IMR-90 (cell line): ENCODE measurements at regions not wholly inside any gene's neighbourhood (a gene's known extent, or its start where the extent isn't known, plus 50 kb on each side); places are given as distances from the start of the nearest gene placed in this dataset.

ENCODE experiments used
- BHLHE40 ChIP-seq: fragments of 150-350 bp; IDR thresholded peaks from 2 replicates; pipeline ENCODE4 v1.6.1; 2016; ENCODE audit warnings: mild to moderate bottlenecking, low read depth, low read length
- CEBPB ChIP-seq: IDR thresholded peaks from 2 replicates; pipeline ENCODE4 v1.6.1; 2012; ENCODE audit warnings: low read depth, low read length, improper control_type of control experiment
- CTCF ChIP-seq: conservative IDR thresholded peaks from 2 replicates; pipeline ENCODE4 v1.5.1; 2012; ENCODE audit warnings: mild to moderate bottlenecking, low read depth, low read length, improper control_type of control experiment
- MAFK ChIP-seq: IDR thresholded peaks from 2 replicates; pipeline ENCODE4 v1.6.1; 2012; ENCODE audit warnings: low read depth, low read length, improper control_type of control experiment
- POLR2A ChIP-seq: IDR thresholded peaks from 2 replicates; pipeline ENCODE4 v1.6.1; 2012; ENCODE audit warnings: mild to moderate bottlenecking, low read depth, low read length
- RAD21 ChIP-seq: IDR thresholded peaks from 2 replicates; pipeline ENCODE4 v1.6.1; 2012; ENCODE audit warnings: low read length, improper control_type of control experiment
- RFX5 ChIP-seq: IDR thresholded peaks from 2 replicates; pipeline ENCODE4 v1.8.0; 2012; ENCODE audit warnings: low read depth, mild to moderate bottlenecking, low read length, moderate library complexity
- SMC3 ChIP-seq: fragments of 150-350 bp; IDR thresholded peaks from 2 replicates; pipeline ENCODE4 v1.6.1; 2016; ENCODE audit warnings: low read depth, mild to moderate bottlenecking, antibody characterized with exemption, low read length, moderate library complexity
- USF2 ChIP-seq: fragments of 150-350 bp; IDR thresholded peaks from 2 replicates; pipeline ENCODE4 v1.6.1; 2017; ENCODE audit warnings: mild to moderate bottlenecking, antibody characterized with exemption, low read length, low read depth

GRCh38 chr10:65762311-65762710, 1163.5 kb upstream of the LRRTM3 start:
- TF ChIP-seq USF2 (no peak), CEBPB (no peak), POLR2A (no peak), CTCF (no peak), BHLHE40 (no peak), RAD21 (no peak), RFX5 (no peak), MAFK (no peak), SMC3 (no peak)
